Mesenchymal stem cell (in vitro differentiated cells and primary cell): ENCODE measurements at regions not wholly inside any gene's neighbourhood (a gene's known extent, or its start where the extent isn't known, plus 50 kb on each side); places are given as distances from the start of the nearest gene placed in this dataset.
"Not testable (repeated sequence)": the region's sequence is repeated elsewhere in the genome, so short reads cannot be mapped to it uniquely, and the experiment has no call there.

ENCODE experiments used
- DNase-seq: peaks from one replicate; pipeline ENCODE4 v3.0.0-alpha.2; 2013
- H2AFZ ChIP-seq: one replicate; pipeline ENCODE4 v1.6.1; 2013; ENCODE audit warnings: low read depth, mild to moderate bottlenecking, control low read depth, inconsistent platforms, low read length, moderate library complexity
- H2AK5ac ChIP-seq: 2 replicates; pipeline ENCODE4 v1.6.1; 2013; ENCODE audit warnings: low read length, moderate library complexity, mild to moderate bottlenecking, inconsistent platforms; ENCODE audit not compliant: severe bottlenecking
- H2BK120ac ChIP-seq: one replicate; pipeline ENCODE4 v1.6.1; 2013; ENCODE audit warnings: low read depth, mild to moderate bottlenecking, inconsistent platforms, low read length, moderate library complexity
- H2BK12ac ChIP-seq, 2 experiments: one replicate each; pipeline ENCODE4 v1.6.1; 2013; ENCODE audit warnings: inconsistent platforms in 2 of 2, low read length in 2 of 2, mild to moderate bottlenecking in 2 of 2, moderate library complexity in 2 of 2, control low read depth in 1 of 2
- H2BK15ac ChIP-seq: one replicate; pipeline ENCODE4 v1.6.1; 2013; ENCODE audit warnings: mild to moderate bottlenecking, low read depth, inconsistent platforms; ENCODE audit not compliant: poor library complexity, severe bottlenecking
- H2BK5ac ChIP-seq: 2 replicates; pipeline ENCODE4 v1.6.1; 2013; ENCODE audit warnings: low read depth, mild to moderate bottlenecking, low read length, control low read depth, inconsistent platforms; ENCODE audit not compliant: poor library complexity, severe bottlenecking
- H3K14ac ChIP-seq, 2 experiments: one replicate each; pipeline ENCODE4 v1.6.1; 2013; ENCODE audit warnings: inconsistent platforms in 2 of 2, low read length in 2 of 2, control low read depth in 1 of 2, mild to moderate bottlenecking in 1 of 2, moderate library complexity in 1 of 2
- H3K18ac ChIP-seq, 2 experiments: one replicate each; pipeline ENCODE4 v1.6.1; 2013; ENCODE audit warnings: inconsistent platforms in 2 of 2, low read length in 2 of 2, control low read depth in 1 of 2, low read depth in 1 of 2, mild to moderate bottlenecking in 1 of 2
- H3K23ac ChIP-seq, 2 experiments: one replicate each; pipeline ENCODE4 v1.6.1; 2013; ENCODE audit warnings: inconsistent platforms in 2 of 2, low read length in 2 of 2, mild to moderate bottlenecking in 2 of 2, moderate library complexity in 2 of 2, control low read depth in 1 of 2
- H3K27ac ChIP-seq: 2 replicates; pipeline ENCODE4 v1.5.1; 2013; ENCODE audit warnings: mild to moderate bottlenecking, moderate library complexity, low read length, control low read depth, inconsistent platforms; ENCODE audit not compliant: poor library complexity, severe bottlenecking
- H3K27me3 ChIP-seq, 2 experiments: 2 replicates each; pipeline versions ENCODE4 v1.6.1 to v1.7.0; 2013; ENCODE audit warnings: low read length in 2 of 2, mild to moderate bottlenecking in 2 of 2, moderate library complexity in 2 of 2, control low read depth in 1 of 2, inconsistent platforms in 1 of 2; ENCODE audit not compliant: control insufficient read depth in 1 of 2, insufficient read depth in 1 of 2
- H3K36me3 ChIP-seq, 2 experiments: 2 replicates each; pipeline versions ENCODE4 v1.6.1 to v1.7.0; 2013; ENCODE audit warnings: low read length in 2 of 2, control low read depth in 1 of 2, inconsistent platforms in 1 of 2, low read depth in 1 of 2, mild to moderate bottlenecking in 1 of 2; ENCODE audit not compliant: insufficient read depth in 2 of 2, control insufficient read depth in 1 of 2
- H3K4ac ChIP-seq, 2 experiments: one replicate each; pipeline ENCODE4 v1.6.1; 2013; ENCODE audit warnings: inconsistent platforms in 2 of 2, low read length in 2 of 2, mild to moderate bottlenecking in 2 of 2, moderate library complexity in 2 of 2, control low read depth in 1 of 2, low read depth in 1 of 2
- H3K4me1 ChIP-seq: 2 replicates; pipeline ENCODE4 v1.6.1; 2013; ENCODE audit warnings: low read depth, low read length, control low read depth; ENCODE audit not compliant: control insufficient read depth, insufficient read depth
- H3K4me2 ChIP-seq: 2 replicates; pipeline ENCODE4 v1.6.1; 2013; ENCODE audit warnings: low read length, mild to moderate bottlenecking, inconsistent platforms; ENCODE audit not compliant: poor library complexity, severe bottlenecking
- H3K4me3 ChIP-seq, 2 experiments: 2 replicates each; pipeline versions ENCODE4 v1.5.1 to v1.7.0; 2013; ENCODE audit warnings: low read length in 2 of 2, mild to moderate bottlenecking in 2 of 2, control low read depth in 1 of 2, low read depth in 1 of 2; ENCODE audit not compliant: insufficient read depth in 1 of 2
- H3K79me1 ChIP-seq: replicated peaks from 2 replicates; pipeline ENCODE4 v1.6.1; 2013; ENCODE audit warnings: mild to moderate bottlenecking, control low read depth, low read length, inconsistent platforms; ENCODE audit not compliant: poor library complexity, severe bottlenecking
- H3K9ac ChIP-seq: 2 replicates; pipeline ENCODE4 v1.7.0; 2013; ENCODE audit warnings: mild to moderate bottlenecking, low read length, moderate library complexity
- H3K9me3 ChIP-seq: 2 replicates; pipeline ENCODE4 v1.7.0; 2013; ENCODE audit warnings: mild to moderate bottlenecking, low read length; ENCODE audit not compliant: control insufficient read depth
- H4K8ac ChIP-seq: one replicate; pipeline ENCODE4 v1.6.1; 2013; ENCODE audit warnings: inconsistent platforms, mild to moderate bottlenecking, low read length, moderate library complexity
- H4K91ac ChIP-seq: one replicate; pipeline ENCODE4 v1.6.1; 2013; ENCODE audit warnings: mild to moderate bottlenecking, low read length, inconsistent platforms
- WGBS: methylation state at CpG from one replicate; pipeline ENCODE4 v1.1.7; 2013; ENCODE audit warnings: mixed read lengths; 5-methylcytosine and 5-hydroxymethylcytosine counted together

DNA sequence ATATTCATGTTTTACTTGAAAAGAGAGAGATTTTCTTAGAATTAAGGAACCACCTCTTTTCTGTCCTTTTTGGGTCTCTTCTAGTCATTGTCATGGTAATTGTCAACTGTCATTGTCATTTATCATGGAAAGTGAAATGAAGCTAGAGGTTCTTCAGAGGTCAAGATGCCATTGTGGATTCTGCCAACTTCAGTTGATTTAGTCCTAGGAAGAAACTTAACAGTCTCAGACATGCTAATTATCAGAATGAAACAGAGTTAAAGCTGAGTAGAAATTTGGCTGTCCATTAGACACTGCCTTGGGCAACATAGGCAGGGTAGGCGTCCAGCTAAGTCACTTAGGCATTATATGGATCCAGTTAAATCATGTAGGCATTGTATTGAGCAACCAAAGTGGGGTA, 796.1 kb upstream of the ADGRL3 start:
- Histone ChIP-seq H3K4ac (no peak overlapping the region), H3K79me1 (no peaks in the 10 kb centered on the region), H3K9ac (no peak overlapping the region), H4K8ac (no peak overlapping the region), H2AFZ (no peak overlapping the region), H2BK120ac (no peak overlapping the region), H3K23ac (no peak overlapping the region), H2BK5ac (no peak overlapping the region), H3K4me1 (no peaks in the 10 kb centered on the region), H4K91ac (no peak overlapping the region), H3K4me2 (no peak overlapping the region), H3K36me3 (no peaks in the 10 kb centered on the region), H2AK5ac (no peak overlapping the region), H3K18ac (no peak overlapping the region), H2BK12ac (no peak overlapping the region), H3K14ac (no peak overlapping the region), H3K27me3 (no peaks in the 10 kb centered on the region), H2BK15ac (no peak overlapping the region), H3K27ac (no peak overlapping the region), H3K9me3 (peaks cover 3% of the 10 kb centered on the region), H3K4me3 (no peak overlapping the region)
- WGBS = 0% methylated on average over 1 of the region's 1 CpG
- no peak for DNase-seq

DNA sequence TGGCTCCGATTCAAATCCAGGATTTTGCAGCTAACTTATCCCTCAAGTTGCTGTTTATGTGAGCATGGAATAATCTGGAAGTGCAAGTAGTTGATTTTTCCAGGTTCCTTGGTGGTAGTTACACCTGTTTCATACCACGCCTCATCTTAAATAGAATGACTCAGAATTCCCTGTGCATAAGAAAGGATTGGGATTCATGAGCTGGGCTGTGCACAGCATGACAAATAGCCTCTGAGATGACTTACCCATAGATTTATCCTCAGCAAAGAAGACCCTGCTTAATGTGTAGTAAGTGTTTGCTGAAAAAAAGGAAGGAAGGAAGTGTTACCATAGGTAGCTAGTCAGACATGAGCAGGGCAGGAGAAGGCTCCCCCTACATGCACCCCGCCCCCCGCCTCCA, 777.7 kb upstream of the ADGRL3 start:
- no peak for DNase-seq
- no peaks in the 10 kb centered on the region for H3K4me1 ChIP-seq
- no peak overlapping the region for H2BK12ac ChIP-seq
- no peak overlapping the region for H3K23ac ChIP-seq
- H3K4ac ChIP-seq = no peak overlapping the region
- H3K27ac ChIP-seq = no peak overlapping the region
- no peaks in the 10 kb centered on the region for H3K79me1 ChIP-seq
- no peaks in the 10 kb centered on the region for H3K9me3 ChIP-seq
- H3K27me3 ChIP-seq = no peaks in the 10 kb centered on the region
- WGBS = 63% methylated on average over 1 of the region's 4 CpGs
- no peaks in the 10 kb centered on the region for H3K36me3 ChIP-seq
- no peak overlapping the region for H4K91ac ChIP-seq
- H2BK5ac ChIP-seq = no peak overlapping the region
- no peak overlapping the region for H2AK5ac ChIP-seq
- H3K4me2 ChIP-seq = no peak overlapping the region
- H4K8ac ChIP-seq = no peak overlapping the region
- no peak overlapping the region for H2BK120ac ChIP-seq
- H3K4me3 ChIP-seq = no peak overlapping the region
- H2AFZ ChIP-seq = no peak overlapping the region
- H3K9ac ChIP-seq = no peak overlapping the region
- H2BK15ac ChIP-seq = no peak overlapping the region
- H3K18ac ChIP-seq = no peak overlapping the region
- H3K14ac ChIP-seq = no peak overlapping the region

DNA sequence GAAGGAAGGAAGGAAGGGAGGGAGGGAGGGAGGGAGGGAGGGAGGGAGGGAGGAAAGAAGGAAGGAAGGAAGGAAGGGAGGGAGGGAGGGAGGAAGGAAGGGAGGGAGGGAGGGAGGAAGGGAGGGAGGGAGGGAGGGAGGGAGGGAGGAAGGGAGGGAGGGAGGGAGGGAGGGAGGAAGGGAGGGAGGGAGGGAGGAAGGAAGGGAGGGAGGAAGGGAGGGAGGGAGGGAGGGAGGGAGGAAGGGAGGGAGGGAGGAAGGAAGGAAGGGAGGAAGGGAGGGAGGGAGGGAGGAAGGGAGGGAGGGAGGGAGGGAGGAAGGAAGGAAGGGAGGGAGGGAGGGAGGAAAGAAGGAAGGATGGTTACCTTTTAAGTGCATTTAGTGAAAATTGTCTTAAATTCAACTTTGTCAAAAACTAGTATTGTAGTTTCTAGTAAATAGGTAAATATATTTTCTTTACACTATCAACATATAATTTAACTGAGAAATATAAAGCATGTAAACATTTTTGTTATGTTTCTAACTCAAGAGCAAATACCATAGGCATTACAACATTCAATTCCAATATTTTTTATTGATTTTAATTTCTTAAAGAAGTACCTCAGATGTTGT, 776.4 kb upstream of the ADGRL3 start:
- H3K4me3 ChIP-seq, H3K18ac ChIP-seq, H2BK120ac ChIP-seq, H2BK5ac ChIP-seq, H3K36me3 ChIP-seq, H2AFZ ChIP-seq, H3K14ac ChIP-seq, H3K79me1 ChIP-seq, H3K4ac ChIP-seq, H2AK5ac ChIP-seq, H3K4me1 ChIP-seq, H2BK15ac ChIP-seq, H2BK12ac ChIP-seq, H3K9ac ChIP-seq, H4K8ac ChIP-seq, H3K4me2 ChIP-seq, H3K9me3 ChIP-seq, H4K91ac ChIP-seq, H3K27ac ChIP-seq, H3K23ac ChIP-seq, H3K27me3 ChIP-seq, DNase-seq: not testable (repeated sequence)

DNA sequence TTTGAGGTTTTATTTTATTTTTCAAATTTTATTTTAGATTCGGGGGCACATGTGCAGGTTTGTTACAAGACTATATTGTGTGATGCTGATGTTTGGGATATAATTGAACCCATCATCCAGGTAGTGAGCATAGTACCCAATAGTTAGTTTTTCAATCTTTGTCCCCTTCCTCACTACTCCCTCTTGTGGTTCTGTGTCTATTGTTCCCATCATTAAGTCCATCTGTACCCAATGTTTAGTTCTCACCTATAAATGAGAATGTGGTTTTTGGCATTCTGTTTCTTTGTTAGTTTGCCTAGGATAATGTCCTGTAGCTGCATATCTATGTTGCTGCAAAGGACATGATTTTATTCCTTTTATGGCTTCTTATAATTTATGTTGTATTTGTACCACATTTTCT, 767.2 kb upstream of the ADGRL3 start:
- no peak overlapping the region for H2BK12ac ChIP-seq
- H3K36me3 ChIP-seq = no peaks in the 10 kb centered on the region
- H3K18ac ChIP-seq = no peak overlapping the region
- no peak overlapping the region for H2BK5ac ChIP-seq
- no peak for DNase-seq
- no peak overlapping the region for H4K91ac ChIP-seq
- H2AK5ac ChIP-seq = no peak overlapping the region
- no peak overlapping the region for H3K4me3 ChIP-seq
- H3K9ac ChIP-seq = no peak overlapping the region
- H3K27ac ChIP-seq = no peak overlapping the region
- no peak overlapping the region for H2BK120ac ChIP-seq
- no peak overlapping the region for H2AFZ ChIP-seq
- no peak overlapping the region for H2BK15ac ChIP-seq
- no peaks in the 10 kb centered on the region for H3K79me1 ChIP-seq
- H3K4ac ChIP-seq = no peak overlapping the region
- no peak overlapping the region for H3K14ac ChIP-seq
- H3K4me1 ChIP-seq = no peaks in the 10 kb centered on the region
- H3K27me3 ChIP-seq = no peaks in the 10 kb centered on the region
- H4K8ac ChIP-seq = no peak overlapping the region
- H3K4me2 ChIP-seq = no peak overlapping the region
- no peak overlapping the region for H3K23ac ChIP-seq
- H3K9me3 ChIP-seq = no peaks in the 10 kb centered on the region
- WGBS = 83% methylated on average over 1 of the region's 1 CpG
